HG03575 (cell line): ENCODE measurements at regions not wholly inside any gene's neighbourhood (a gene's known extent, or its start where the extent isn't known, plus 50 kb on each side); places are given as distances from the start of the nearest gene placed in this dataset.
"Not testable (repeated sequence)": the region's sequence is repeated elsewhere in the genome, so short reads cannot be mapped to it uniquely, and the experiment has no call there.

ENCODE experiments used
- ATAC-seq: cut with Tn5 transposase; IDR thresholded peaks from one replicate; pipeline ENCODE4 v1.9.1; 2021; ENCODE audit not compliant: unreplicated experiment, insufficient number of reproducible peaks, low FRiP score; ENCODE audit errors: extremely low read depth

DNA sequence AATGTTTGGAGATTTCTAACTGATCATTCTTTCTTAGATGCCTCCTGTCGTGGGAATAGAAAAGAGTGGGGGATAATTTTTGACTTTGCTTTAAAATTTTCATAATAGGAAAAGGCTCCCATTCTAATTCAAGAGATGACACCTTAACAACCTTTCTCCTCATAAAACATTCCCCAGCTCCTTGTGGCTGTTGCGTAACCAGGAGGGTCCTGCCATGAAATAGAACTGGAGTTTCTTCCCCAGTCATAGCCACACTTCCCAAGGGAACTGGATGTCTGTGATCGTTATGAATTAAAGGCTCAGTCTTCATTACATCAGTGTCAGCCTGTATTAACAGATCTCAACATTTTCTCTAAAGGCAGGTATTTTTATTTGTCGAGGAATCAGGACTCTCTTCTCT, 119.9 kb upstream of the DAP start:
- no peak for ATAC-seq

DNA sequence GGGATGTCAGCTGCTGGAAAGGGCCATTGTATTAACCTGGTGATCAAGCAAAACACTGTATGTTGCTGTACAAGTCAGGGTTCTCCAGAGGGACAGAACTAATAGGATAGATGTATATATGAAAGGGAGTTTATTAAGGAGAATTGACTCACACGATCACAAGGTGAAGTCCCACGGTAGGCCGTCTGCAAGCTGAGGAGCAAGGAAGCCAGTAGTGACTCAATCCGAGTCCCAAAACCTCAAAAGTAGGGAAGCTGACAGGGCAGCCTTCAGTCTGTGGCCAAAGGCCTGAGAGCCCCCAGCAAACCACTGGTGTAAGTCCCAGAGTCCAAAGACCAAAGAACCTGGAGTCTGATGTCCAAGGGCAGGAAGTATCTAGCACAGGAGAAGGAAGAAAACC, 116.0 kb upstream of the DAP start:
- not testable (repeated sequence) for ATAC-seq

DNA sequence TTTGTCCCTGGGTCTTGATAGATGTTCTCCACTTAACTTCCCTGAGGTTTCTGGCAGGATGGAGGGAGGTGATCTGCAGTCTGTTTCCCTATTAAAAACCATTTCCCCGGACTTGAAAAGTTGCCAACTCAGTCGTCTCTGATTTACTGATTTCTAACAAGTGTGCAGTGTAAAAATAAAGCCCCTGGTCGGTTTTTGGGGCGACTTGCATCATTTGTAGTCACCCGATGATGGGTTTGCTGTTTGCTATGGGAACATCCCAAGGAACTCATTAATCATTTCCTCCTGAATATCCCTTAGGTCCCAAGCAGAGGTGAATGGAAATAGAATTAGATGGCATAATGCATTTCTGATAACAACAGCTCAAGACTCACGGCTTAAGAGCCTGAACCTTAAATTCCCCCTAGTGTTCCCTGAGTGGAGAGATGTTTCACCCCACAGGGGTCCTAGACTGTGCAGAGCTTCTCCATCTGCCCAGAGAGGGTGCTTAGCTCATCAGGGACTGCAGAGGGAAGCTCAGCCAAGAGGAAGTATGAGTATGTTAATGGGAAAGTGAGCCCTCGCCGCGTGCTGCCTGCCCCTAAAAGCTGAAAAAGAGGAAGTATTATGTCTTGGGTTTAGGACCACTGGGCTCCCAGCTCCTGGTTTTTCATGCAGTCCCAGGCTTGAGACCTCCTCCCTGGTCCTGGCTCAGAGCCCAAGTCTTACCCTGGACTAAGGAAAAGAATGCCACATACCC, 115.1 kb upstream of the DAP start:
- no peak for ATAC-seq

DNA sequence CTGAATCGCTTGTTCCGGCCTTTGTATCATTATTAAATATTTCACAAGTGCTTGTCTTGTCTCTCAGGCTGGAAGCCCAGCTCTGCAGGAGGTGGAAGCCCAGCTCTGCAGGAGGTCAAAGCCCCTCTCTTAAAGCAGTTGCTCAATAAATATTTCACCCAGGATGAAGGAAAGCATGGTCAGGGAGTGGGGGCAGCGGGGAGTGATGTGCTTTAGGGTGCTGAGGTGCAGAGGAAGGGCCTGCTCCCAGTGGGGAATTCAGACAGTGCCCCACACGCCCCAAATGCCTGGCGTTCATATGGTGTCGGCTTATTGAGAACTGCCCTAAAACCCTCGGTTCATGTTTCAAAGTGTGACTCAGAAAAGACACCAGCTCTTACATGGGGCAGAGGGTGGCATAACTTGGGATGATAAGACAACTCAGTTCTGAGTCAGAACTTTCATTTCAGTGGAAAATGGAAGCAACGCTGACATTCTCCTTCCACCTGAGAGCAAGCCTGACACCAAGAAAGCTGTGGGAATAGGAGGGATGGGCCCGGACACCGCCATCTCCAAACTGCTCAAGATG, 114.3 kb upstream of the DAP start:
- no peak for ATAC-seq

DNA sequence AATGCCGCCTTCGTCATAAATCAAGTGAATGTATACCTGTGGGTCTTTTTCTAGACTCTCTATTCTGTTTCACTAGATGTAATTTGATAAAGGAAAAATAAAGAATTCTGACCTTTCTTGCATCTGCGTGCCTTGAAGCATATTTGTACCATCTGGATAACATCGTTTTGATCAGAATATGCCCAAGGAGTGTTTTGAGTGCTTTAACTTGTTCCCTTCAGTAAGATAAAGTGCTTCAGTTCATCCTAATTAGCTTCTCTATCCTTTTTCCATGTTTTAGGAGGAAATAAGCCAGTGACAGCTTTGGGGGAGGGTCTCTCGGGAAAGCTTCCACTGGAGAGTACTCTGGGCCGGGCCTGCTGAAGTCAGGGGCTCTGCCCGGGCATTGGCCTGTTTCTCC, 113.5 kb upstream of the DAP start:
- no peak for ATAC-seq

DNA sequence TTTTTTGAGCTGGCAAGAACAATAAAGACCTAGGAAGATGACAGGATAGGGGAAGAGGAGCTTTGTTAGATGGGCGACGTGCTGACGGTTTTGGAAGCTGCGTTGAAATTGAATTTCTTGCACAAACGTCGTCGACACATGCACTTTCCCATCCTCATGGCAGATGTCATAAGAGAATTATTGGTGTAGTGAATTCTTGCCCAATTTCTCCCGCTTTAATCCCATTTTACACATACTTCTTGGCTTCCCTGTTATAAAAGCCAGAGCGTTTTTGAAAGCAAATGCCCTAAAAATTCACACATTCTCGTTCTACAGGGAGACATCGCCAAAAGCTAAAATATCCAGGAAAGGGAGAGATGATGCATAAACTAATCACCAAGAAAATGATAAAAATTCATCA, 109.8 kb upstream of the DAP start:
- no peak for ATAC-seq

DNA sequence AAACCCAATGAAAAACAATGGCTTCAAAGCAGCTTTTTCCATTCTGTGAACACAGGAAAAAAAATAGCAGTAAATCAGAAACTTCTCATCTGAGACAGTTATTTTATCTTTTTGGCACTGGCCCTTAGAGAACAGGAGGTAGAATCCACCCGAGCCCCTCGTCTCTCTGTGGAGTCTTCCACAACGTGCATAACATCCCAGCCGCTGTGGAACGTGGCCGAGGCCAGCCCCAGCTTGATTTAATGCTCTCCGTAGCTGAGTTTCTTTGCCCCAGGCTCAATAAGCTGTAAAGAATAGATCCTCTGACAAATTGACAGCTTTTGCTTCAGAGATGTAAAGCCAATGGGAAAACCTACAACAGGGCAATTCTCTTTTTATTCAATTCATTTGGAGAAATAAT, 107.9 kb upstream of the DAP start:
- ATAC-seq, result no peak

DNA sequence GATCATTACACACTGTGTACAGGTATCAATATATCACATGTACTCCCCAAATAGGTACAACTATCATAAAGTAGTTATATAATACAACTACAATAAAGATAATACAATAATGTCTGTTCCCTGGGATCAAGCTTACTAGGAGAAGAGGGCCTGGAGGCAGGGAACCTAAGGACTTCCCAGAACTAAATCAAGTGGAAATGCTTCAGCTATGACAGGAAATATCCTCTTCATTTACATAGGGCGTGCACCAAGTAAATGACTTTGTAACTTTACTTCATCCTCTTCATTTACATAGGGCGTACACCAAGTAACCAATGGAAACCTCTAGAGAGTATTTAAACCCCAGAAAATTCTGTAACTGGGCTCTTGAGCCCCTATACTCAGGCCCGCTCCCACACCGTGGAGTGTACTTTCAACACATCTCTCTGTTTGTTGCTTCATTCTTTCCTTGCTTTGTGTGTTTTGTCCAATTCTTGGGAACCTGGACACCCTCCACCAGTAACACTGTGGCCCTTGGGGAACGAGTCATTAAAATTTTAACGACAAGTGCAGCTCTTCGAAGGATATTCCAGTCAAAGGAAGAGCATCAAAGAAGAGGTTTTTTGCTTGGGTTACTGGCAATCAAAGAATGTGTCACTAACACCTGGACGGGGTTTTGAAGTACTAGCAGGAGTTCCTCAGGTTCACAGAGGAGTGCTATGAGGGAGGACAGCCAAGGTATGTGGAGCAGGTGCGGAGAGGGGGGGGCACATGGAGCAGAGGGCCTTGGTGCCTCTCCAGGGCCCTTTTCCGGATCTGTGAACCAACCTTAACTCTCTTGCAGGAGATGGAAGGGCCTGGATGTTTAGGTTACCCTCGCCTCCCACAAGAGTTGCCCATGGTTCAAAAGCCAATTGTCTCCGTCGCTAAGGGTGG, 106.6 kb upstream of the DAP start:
- ATAC-seq, result no peak

DNA sequence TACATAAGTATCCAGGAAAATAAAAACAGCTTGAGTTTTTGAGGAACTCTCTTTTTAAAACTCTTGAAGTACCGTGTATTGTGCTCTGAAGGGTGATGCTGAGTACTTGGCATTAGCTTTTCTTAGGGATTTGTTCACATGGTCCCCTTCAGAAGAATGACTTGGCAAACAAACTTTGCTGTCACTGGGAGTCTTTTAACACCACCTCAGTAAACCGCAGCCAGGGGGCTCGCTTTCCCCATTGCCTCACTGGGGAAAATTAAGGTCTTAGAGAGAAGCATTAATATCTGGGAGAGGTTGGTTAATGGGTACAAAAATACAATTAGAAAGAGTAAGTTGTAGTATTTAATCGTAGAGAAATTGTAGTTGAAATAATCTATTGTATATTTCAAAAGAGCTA, 105.9 kb upstream of the DAP start:
- ATAC-seq, result no peak

DNA sequence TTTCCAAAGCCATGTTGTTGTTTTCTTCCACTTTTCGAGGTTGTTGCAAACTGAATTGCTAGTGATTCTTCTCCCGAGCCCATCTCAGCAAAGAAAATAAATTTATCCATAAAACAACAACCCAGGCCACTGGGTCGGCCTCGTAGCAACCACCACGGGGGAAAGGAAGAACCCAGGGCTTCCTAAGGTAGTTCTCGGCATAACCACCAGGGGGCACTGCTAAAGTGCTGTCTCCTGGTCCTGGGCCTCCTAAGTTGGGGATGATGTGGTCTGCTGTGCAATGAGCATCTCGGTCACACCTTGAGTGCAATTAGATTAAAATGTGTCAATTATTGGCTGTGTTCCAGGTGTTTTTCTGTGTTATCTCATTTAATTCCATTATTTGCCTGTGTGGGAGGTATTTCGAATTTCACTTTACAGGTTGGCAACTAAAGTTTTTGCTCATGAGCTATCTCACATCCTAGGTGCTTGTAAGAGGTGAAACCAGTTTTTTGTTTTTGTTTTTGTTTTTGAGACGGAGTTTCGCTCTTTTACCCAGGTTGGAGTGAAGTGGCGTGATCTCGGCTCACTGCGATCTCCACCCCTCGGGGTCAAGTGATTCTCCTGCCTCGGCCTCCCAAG, 102.8 kb upstream of the DAP start:
- peak; percentile 62 for ATAC-seq

DNA sequence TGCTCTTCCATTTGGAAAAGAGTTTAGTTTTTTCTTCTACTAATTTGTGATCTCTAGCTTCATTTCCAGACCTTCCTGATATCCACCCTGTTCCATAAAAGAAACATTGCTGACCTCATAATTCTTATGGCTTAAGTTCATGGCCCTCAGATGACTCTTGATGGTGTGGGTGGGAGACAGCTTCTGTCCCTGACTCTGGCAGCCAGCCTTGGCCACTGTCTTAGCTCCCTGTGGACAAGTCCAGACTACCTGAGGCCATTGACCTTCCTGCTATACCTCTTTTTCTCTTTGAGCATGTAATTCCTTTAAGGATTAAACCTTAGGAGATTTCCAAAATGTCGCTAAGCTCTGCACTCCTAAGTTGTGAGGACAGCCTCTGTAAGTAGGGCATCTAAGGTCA, 101.1 kb upstream of the DAP start:
- no peak for ATAC-seq

DNA sequence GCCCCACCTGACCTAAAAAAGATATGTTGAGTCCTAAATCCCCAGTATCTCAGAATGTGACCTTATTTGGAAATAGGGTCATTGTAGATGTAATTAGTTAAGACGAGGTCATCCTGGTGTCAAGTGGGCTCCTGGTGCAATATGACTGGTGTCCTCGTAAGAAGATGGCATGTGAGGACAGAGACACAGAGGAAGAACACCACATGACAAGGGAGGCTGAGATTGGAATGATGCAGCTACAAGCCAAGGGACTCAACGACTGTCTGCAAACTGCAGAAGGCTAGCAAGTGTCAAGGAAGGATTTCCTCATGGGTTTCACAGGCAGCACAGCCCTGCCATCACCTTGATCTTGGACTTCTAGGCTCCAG, 100.4 kb upstream of the DAP start:
- no peak for ATAC-seq

DNA sequence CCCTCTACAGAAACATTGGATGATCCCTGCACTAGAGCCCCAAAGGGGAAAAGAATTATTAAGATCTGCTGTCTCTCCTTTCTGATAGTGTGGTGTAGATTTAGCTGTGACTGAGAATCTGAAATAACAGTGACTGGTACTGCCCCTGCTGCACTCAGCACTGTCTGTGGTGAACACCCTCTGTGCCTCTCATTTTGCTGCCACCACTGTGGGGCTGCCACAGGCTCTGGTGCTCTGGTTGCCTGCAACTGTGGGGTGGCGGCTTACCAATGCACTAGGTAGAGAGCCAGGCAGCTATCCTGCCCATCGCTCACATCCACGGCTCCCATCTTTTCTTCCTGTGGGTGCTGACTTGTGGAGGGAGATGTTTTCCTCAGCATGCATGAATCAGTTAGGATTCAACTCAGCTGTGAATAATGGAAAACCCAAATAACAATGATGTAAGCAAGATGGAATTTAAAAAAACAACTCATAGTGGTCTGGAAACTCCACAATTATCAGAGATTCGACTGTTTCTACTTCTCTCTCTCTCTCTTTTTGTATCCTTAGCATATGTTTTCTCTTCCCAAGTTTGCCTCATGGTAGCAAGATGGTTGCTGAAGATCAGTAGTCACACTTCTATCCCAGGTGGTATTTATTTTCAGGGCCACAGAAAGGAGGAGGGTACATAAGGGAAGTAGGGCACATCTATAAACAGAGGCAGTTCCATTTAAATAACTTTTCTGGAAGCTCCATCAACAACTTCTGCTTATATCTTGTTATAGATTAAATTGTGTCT, 99.8 kb upstream of the DAP start:
- ATAC-seq, result no peak

DNA sequence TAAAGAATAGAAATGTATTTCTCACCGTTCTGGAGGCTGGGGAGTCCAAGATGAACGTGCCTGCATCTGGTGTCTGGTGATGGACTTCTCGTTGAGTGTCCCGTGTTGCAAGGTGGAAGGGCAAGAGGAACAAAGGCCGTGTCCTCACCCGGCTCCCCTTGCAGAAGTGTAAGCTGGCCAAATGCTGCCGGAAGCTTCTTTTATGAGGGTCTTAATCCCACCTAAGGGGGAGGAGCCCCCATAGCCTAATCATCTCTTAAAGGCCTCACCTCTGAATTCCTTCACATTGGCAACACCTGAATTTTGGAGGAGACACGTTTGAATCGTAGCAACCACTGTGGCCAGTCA, 99.1 kb upstream of the DAP start:
- no peak for ATAC-seq

DNA sequence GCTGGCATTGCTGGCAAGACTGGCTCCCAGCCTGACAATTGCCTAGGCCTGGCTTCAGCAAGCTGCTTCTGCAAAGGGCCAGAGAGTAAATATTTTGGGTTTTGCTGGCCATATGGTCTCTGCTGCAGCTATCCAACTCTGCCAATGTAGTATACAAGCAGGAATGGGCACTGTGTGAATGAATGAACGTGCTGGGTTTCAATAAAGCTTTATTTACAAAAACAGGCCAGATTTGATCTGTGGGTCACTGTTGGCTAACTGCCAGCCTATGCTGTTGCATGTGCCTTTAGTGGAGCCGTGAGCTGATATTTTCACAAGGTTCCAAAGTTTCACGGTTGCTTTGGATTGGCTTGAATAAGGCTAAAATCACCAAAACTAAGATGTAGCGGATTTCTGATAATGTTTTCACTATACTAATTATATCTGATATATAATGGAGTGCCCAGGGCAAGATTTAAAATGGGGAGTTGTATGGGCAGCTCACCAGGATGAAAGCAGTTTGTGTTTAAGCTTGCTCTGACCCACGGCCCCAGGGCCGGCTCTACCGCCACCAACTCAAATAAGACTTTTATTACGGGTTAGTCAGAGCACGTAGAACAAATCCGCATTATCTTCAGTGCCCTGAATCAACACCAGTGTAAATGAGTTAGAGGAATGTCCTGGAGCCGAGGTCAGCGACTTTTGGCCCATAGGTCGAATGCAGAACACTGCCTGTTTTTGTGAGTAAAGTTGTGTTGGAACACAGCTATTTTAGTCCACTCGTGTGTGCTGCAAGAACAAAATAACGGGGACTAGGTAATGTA, 98.6 kb upstream of the DAP start:
- ATAC-seq, result no peak

DNA sequence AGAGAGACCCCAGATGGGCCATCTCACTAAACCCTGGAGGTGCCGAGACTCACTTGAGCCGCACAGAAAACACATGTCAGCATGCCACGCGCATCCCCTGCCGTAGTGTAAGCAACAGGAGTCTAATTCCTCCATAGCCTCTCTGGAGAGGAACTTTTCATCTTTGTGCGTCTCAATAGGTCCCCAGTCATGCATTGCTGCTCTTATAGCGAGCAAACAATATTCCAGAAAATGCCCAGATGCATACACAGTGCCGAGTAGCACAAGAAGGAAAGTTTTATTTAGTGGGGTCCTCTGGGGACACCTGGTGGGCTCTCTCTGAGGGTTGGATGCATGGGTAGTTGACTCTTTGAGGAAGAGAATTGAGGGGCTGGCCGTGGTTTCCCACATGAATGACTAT, 97.9 kb upstream of the DAP start:
- no peak for ATAC-seq

DNA sequence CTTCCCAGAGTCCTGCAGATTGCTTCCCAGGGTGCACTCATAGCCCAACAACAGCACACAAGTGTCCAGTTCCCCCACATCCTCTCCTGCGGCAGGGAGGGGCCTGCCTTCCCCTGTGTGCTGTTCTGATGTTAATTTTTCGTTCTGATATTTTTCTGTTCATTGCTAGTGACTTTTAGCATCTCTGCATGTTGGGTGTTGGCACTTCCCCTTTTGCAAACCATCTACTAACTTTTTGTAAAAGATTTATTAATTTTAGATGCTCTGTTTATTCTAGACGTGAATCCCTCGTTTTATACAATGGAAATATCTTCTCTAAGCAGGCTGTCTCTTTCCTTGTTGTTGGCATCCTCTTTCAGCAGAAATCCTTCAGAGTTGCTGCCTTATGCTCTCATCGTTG, 97.3 kb upstream of the DAP start:
- ATAC-seq, result no peak

DNA sequence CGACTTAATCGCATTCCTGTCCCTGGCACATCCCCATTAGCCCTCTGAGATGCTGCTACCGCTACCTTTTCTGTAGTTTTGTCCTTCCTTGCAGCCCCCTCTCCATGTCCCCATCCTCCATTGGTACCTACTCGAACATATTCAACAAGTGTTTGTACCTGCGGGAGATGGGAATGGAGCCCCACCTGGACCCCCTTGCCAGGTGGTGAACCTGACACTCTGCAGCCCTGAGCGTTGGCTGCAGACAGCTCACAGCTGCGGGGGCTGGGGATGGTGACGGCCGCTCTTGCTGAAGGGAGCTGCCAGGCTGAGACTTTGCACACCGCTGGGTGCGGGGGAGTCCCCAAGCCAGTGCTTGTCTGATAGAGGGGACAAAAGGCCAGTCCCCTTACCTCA, 96.3 kb upstream of the DAP start:
- no peak for ATAC-seq
